ENCODE measurements at regions not wholly inside any gene's neighbourhood (a gene's known extent, or its start where the extent isn't known, plus 50 kb on each side); places are given as distances from the start of the nearest gene placed in this dataset.

DNA sequence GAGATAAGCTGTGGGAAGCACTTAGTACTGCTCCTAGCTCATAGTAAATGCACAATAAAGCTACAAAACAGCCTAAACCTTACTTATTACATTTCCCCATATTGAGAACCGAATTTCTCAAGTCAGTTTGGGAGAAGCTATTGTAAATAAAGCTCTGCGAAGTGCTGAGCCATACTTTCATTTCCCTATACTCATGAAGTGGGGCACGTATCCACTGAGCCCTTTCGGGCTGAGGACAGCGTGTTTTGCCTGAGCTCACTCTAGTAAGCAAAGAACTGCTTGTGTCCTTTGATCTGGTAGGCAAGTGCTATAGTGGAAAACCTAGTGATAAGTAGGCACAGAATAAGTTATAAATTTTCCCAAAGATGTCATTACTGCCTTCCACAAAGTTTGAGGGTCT is 165.0 kb downstream of the RSL24D1 start:
- no peaks in the 10 kb centered on the region for H3K9me2 ChIP-seq (replicated peaks; ENCODE audit: insufficient read depth)
- no peaks in the 10 kb centered on the region for H3K36me3 ChIP-seq (replicated peaks; ENCODE audit: insufficient read depth, low read depth)
- no peak overlapping the region for H3K4me3 ChIP-seq
- H3K27me3 ChIP-seq: no peaks in the 10 kb centered on the region
- no peaks in the 10 kb centered on the region for H3K4me1 ChIP-seq (ENCODE audit: insufficient read depth)
- no peak for DNase-seq (ENCODE audit: low spot score)
- WGBS (ENCODE audit: low lambda C conversion rate, missing lambda C conversion rate): 54% methylated on average over 5 of the region's 5 CpGs
- no peaks in the 10 kb centered on the region for H4K20me1 ChIP-seq (ENCODE audit: insufficient read depth, poor library complexity, severe bottlenecking)
- H3K79me2 ChIP-seq: no peaks in the 10 kb centered on the region
- no peaks in the 10 kb centered on the region for H3K9me3 ChIP-seq (ENCODE audit: low read depth)
- H2AFZ ChIP-seq: no peak overlapping the region
- H3K4me2 ChIP-seq: no peak overlapping the region
- no peak overlapping the region for H3K27ac ChIP-seq
- TF ChIP-seq EZH2phosphoT487 (IDR thresholded peaks at IDR 0.05; ENCODE audit: low read depth, severe bottlenecking, unreplicated experiment): no peak
- TF ChIP-seq, protein P1, sequence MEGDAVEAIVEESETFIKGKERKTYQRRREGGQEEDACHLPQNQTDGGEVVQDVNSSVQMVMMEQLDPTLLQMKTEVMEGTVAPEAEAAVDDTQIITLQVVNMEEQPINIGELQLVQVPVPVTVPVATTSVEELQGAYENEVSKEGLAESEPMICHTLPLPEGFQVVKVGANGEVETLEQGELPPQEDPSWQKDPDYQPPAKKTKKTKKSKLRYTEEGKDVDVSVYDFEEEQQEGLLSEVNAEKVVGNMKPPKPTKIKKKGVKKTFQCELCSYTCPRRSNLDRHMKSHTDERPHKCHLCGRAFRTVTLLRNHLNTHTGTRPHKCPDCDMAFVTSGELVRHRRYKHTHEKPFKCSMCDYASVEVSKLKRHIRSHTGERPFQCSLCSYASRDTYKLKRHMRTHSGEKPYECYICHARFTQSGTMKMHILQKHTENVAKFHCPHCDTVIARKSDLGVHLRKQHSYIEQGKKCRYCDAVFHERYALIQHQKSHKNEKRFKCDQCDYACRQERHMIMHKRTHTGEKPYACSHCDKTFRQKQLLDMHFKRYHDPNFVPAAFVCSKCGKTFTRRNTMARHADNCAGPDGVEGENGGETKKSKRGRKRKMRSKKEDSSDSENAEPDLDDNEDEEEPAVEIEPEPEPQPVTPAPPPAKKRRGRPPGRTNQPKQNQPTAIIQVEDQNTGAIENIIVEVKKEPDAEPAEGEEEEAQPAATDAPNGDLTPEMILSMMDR (IDR thresholded peaks at IDR 0.05; ENCODE audit: poor library complexity): no peak
- no peak for TF ChIP-seq EZH2 (IDR thresholded peaks at IDR 0.05; ENCODE audit: borderline replicate concordance)

DNA sequence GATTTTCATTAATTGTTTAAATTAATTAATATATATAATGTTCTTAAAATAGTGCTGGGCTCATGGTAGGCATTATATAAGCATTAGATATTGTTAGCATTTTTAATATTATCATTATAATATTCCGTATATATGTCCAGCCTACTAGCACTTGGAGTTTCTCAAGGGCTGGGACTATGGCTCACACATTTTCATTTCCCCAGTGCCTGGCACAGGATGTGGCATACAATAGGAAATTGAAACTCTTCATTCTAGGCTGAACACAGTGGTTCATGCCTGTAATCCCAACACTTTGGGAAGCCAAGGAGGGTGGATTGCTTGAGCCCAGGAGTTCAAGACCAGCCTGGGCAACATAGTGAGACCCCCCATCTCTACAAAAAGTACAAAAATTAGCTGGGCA is 170.4 kb downstream of the RSL24D1 start:
- TF ChIP-seq, protein P1 (IDR thresholded peaks at IDR 0.05; ENCODE audit: poor library complexity): no peak
- TF ChIP-seq EZH2phosphoT487 (IDR thresholded peaks at IDR 0.05; ENCODE audit: low read depth, severe bottlenecking, unreplicated experiment): no peak
- no peak for TF ChIP-seq EZH2 (IDR thresholded peaks at IDR 0.05; ENCODE audit: borderline replicate concordance)
- no peaks in the 10 kb centered on the region for H4K20me1 ChIP-seq (ENCODE audit: insufficient read depth, poor library complexity, severe bottlenecking)
- DNase-seq (ENCODE audit: low spot score): no peak
- H3K9me2 ChIP-seq (replicated peaks; ENCODE audit: insufficient read depth): no peaks in the 10 kb centered on the region
- no peaks in the 10 kb centered on the region for H3K36me3 ChIP-seq (replicated peaks; ENCODE audit: insufficient read depth, low read depth)
- 73% methylated on average over 1 of the region's 1 CpG for WGBS (ENCODE audit: low lambda C conversion rate, missing lambda C conversion rate)
- H3K9me3 ChIP-seq (ENCODE audit: low read depth): no peaks in the 10 kb centered on the region
- no peak overlapping the region for H3K4me2 ChIP-seq
- no peak overlapping the region for H2AFZ ChIP-seq
- H3K4me3 ChIP-seq: no peak overlapping the region
- H3K27me3 ChIP-seq: no peaks in the 10 kb centered on the region
- H3K4me1 ChIP-seq (ENCODE audit: insufficient read depth): no peaks in the 10 kb centered on the region
- no peak overlapping the region for H3K27ac ChIP-seq
- no peaks in the 10 kb centered on the region for H3K79me2 ChIP-seq

DNA sequence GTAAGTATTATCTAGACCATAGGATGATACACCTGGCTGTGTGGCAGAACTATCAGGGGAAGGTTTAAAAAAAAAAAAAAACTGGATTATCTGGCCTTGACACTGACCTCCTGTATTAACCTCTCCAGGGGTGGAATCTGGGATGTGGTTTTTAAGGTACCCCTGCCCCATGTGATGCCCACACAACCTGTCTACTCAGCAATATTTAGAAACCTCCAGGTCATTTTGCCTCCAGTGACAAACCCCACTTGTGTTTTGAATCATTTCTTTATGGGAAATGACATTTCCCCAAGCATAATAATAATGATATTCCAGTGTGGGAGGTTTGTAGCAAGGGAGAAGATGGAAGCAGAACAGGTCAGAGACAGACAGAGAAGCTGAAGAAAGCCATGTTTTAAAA is 179.1 kb downstream of the RSL24D1 start:
- Histone ChIP-seq H3K9me2 (replicated peaks; ENCODE audit: insufficient read depth) (no peaks in the 10 kb centered on the region), H3K27me3 (no peaks in the 10 kb centered on the region), H3K9me3 (ENCODE audit: low read depth) (no peaks in the 10 kb centered on the region), H3K27ac (no peak overlapping the region), H3K36me3 (replicated peaks; ENCODE audit: insufficient read depth, low read depth) (no peaks in the 10 kb centered on the region), H3K79me2 (no peaks in the 10 kb centered on the region), H3K4me2 (no peak overlapping the region), H3K4me3 (no peak overlapping the region), H3K4me1 (ENCODE audit: insufficient read depth) (no peaks in the 10 kb centered on the region), H2AFZ (no peak overlapping the region), H4K20me1 (ENCODE audit: insufficient read depth, poor library complexity, severe bottlenecking) (no peaks in the 10 kb centered on the region)
- no peak for DNase-seq (ENCODE audit: low spot score)
- TF ChIP-seq EZH2phosphoT487 (IDR thresholded peaks at IDR 0.05; ENCODE audit: low read depth, severe bottlenecking, unreplicated experiment) (no peak), EZH2 (IDR thresholded peaks at IDR 0.05; ENCODE audit: borderline replicate concordance) (no peak)
- TF ChIP-seq, protein P1 (IDR thresholded peaks at IDR 0.05; ENCODE audit: poor library complexity): no peak

DNA sequence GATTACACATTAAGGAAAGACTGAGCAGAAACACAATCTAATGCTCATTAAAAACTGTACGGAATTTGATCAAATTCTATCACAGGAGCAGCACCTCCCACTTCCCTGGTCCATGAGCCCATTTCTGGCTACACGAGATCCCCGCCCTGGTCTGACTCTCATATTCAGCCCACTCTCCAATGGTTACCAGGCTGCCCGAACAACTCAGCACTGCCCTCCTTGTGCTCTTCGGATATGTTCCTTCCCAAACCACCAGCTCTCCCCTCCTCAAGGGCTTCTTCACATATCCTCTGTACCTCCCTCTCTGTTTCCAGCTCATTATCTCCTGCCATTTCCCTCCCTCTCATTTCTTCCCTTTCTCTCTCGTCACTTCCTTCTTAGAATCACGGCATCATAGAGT is 180.5 kb downstream of the RSL24D1 start:
- H3K27me3 ChIP-seq: no peaks in the 10 kb centered on the region
- H3K4me3 ChIP-seq: no peak overlapping the region
- no peak overlapping the region for H3K27ac ChIP-seq
- H3K36me3 ChIP-seq (replicated peaks; ENCODE audit: insufficient read depth, low read depth): no peaks in the 10 kb centered on the region
- no peaks in the 10 kb centered on the region for H3K9me2 ChIP-seq (replicated peaks; ENCODE audit: insufficient read depth)
- DNase-seq (ENCODE audit: low spot score): no peak
- no peak for TF ChIP-seq EZH2 (IDR thresholded peaks at IDR 0.05; ENCODE audit: borderline replicate concordance)
- TF ChIP-seq, protein P1 (IDR thresholded peaks at IDR 0.05; ENCODE audit: poor library complexity): no peak
- no peaks in the 10 kb centered on the region for H3K9me3 ChIP-seq (ENCODE audit: low read depth)
- H2AFZ ChIP-seq: no peak overlapping the region
- H3K79me2 ChIP-seq: no peaks in the 10 kb centered on the region
- 76% methylated on average over 7 of the region's 7 CpGs for WGBS (ENCODE audit: low lambda C conversion rate, missing lambda C conversion rate)
- no peaks in the 10 kb centered on the region for H3K4me1 ChIP-seq (ENCODE audit: insufficient read depth)
- no peak overlapping the region for H3K4me2 ChIP-seq
- no peaks in the 10 kb centered on the region for H4K20me1 ChIP-seq (ENCODE audit: insufficient read depth, poor library complexity, severe bottlenecking)

Measured in hepatocyte (in vitro differentiated cells).